ENCODE measurements at regions not wholly inside any gene's neighbourhood (a gene's known extent, or its start where the extent isn't known, plus 50 kb on each side); places are given as distances from the start of the nearest gene placed in this dataset.
"Not testable (repeated sequence)": the region's sequence is repeated elsewhere in the genome, so short reads cannot be mapped to it uniquely, and the experiment has no call there.

DNA sequence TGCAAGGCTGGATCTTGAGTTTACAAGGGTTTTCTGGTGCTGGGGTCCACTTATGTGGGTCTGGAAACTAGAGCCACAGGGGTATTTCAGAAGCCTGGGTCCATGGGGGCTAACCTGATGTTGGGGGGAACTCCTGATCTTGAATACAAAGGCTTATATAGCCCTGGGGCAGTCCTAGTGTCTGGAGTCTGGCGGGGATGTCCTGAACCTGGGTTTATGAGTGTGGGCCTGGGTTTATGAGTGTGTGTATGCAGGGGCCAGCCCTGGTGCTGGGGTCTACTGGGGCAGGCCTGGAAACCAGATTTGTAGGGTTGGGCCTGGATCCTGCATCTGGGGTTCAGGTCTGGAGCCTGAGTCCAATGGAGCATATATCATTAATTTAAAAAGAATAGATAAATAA, 146.5 kb upstream of the C1GALT1 start:
- CTCF ChIA-PET, result interaction anchor here (0.5 kb wide), 1 partner anchor 106 kb away, joined by 3 read pairs; no protein-coding TSS in a partner anchor
- intact Hi-C loops (cut with micrococcal nuclease; ENCODE audit: unreplicated experiment), result no loop called here
- TF ChIP-seq, protein P1, sequence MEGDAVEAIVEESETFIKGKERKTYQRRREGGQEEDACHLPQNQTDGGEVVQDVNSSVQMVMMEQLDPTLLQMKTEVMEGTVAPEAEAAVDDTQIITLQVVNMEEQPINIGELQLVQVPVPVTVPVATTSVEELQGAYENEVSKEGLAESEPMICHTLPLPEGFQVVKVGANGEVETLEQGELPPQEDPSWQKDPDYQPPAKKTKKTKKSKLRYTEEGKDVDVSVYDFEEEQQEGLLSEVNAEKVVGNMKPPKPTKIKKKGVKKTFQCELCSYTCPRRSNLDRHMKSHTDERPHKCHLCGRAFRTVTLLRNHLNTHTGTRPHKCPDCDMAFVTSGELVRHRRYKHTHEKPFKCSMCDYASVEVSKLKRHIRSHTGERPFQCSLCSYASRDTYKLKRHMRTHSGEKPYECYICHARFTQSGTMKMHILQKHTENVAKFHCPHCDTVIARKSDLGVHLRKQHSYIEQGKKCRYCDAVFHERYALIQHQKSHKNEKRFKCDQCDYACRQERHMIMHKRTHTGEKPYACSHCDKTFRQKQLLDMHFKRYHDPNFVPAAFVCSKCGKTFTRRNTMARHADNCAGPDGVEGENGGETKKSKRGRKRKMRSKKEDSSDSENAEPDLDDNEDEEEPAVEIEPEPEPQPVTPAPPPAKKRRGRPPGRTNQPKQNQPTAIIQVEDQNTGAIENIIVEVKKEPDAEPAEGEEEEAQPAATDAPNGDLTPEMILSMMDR (IDR thresholded peaks at IDR 0.05; ENCODE audit: unreplicated experiment), result no peak
- BruUV-seq (replicated peaks), result no TSS peak
- DNase-seq, result no peak
- no peak overlapping the region for H3K4me3 Mint-ChIP-seq (ENCODE audit: low read depth, unreplicated experiment)
- H3K4me1 Mint-ChIP-seq (ENCODE audit: low read depth, unreplicated experiment), result no peaks in the 10 kb centered on the region
- no peaks in the 10 kb centered on the region for H3K27me3 Mint-ChIP-seq (ENCODE audit: unreplicated experiment)
- no peaks in the 10 kb centered on the region for H3K36me3 Mint-ChIP-seq (ENCODE audit: insufficient read depth, unreplicated experiment)
- no peaks in the 10 kb centered on the region for H3K9me3 Mint-ChIP-seq (ENCODE audit: low read depth, unreplicated experiment)
- H3K27ac Mint-ChIP-seq (ENCODE audit: unreplicated experiment), result no peak overlapping the region

DNA sequence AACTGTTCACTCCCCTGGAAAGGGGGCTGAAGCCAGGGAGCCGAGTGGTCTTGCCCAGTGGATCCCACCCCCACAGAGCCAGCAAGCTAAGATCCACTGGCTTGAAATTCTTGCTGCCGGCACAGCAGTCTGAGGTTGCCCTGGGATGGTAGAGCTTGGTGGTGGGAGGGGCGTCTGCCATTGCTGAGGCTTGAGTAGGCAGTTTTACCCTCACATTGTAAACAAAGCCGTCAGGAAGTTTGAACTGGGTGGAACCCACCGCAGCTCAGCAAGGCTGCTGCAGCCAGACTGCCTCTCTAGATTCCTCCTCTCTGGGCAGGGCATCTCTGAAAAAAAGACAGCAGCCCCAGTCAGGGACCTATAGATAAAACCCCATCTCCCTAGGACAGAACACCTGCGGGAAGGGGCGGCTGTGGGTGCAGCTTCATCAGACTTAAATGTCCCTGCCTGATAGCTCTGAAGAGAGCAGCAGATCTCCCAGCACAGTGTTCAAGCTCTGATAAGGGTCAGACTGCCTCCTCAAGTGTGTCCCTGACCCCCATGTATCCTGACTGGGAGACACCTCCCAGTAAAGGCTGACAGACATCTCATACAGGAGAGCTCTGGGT, 140.0 kb upstream of the C1GALT1 start:
- H3K27ac Mint-ChIP-seq (ENCODE audit: unreplicated experiment); H3K9me3 Mint-ChIP-seq (ENCODE audit: low read depth, unreplicated experiment); DNase-seq; H3K27me3 Mint-ChIP-seq (ENCODE audit: unreplicated experiment); H3K4me1 Mint-ChIP-seq (ENCODE audit: low read depth, unreplicated experiment); intact Hi-C loops (cut with micrococcal nuclease; ENCODE audit: unreplicated experiment); H3K4me3 Mint-ChIP-seq (ENCODE audit: low read depth, unreplicated experiment); BruUV-seq (replicated peaks); H3K36me3 Mint-ChIP-seq (ENCODE audit: insufficient read depth, unreplicated experiment): not testable (repeated sequence)
- CTCF ChIA-PET, result interaction anchor here (0.7 kb wide), 1 partner anchor 127 kb away, joined by 4 read pairs; no protein-coding TSS in a partner anchor

DNA sequence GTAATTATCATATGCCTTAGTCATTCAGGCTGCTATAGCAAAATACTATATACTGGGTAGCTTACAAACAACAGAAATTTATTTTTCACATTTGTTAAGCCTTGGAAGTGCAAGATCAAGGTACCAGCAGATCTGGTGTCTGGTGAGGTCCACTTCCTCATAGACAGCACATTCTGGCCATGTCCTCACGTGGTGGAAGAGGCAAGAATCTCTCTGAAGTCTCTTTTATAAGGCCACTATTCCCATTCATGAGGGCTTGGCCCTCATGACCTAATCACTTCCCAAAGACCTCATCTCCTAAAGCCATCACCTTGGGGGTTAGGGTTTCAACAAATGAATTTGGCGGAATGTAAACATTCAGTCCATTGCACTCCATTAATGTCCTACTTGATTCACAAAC, 137.5 kb upstream of the C1GALT1 start:
- H3K27ac Mint-ChIP-seq (ENCODE audit: unreplicated experiment), result no peak overlapping the region
- H3K36me3 Mint-ChIP-seq (ENCODE audit: insufficient read depth, unreplicated experiment), result no peaks in the 10 kb centered on the region
- H3K27me3 Mint-ChIP-seq (ENCODE audit: unreplicated experiment), result no peaks in the 10 kb centered on the region
- no peak overlapping the region for H3K4me3 Mint-ChIP-seq (ENCODE audit: low read depth, unreplicated experiment)
- BruUV-seq (replicated peaks), result no TSS peak
- no peaks in the 10 kb centered on the region for H3K4me1 Mint-ChIP-seq (ENCODE audit: low read depth, unreplicated experiment)
- CTCF ChIA-PET, result no interaction called here
- no peak for DNase-seq
- H3K9me3 Mint-ChIP-seq (ENCODE audit: low read depth, unreplicated experiment), result peaks cover 4% of the 10 kb centered on the region
- intact Hi-C loops (cut with micrococcal nuclease; ENCODE audit: unreplicated experiment), result no loop called here
- TF ChIP-seq, protein P1 (IDR thresholded peaks at IDR 0.05; ENCODE audit: unreplicated experiment), result no peak

DNA sequence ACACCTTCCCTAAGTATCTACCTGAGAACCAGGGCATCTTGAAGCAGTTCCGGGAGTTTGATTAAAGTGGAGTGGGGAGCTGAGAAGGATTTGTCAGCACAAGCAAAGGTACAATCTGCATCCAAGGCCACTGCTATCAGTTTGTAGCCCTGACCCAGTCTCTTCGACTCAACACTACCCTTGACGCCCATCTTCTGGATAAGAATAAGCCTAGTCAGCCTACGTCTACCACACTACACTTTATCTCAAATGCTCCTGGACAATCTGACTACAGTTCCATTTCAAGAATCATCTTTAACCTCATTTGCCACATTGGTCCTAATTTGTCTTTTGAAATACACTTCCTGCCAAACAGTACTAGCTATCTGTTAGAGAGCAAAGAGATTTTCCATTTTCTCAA, 134.1 kb upstream of the C1GALT1 start:
- Mint-ChIP-seq H3K27ac (ENCODE audit: unreplicated experiment) (no peak overlapping the region), H3K4me3 (ENCODE audit: low read depth, unreplicated experiment) (no peak overlapping the region), H3K4me1 (ENCODE audit: low read depth, unreplicated experiment) (no peaks in the 10 kb centered on the region), H3K9me3 (ENCODE audit: low read depth, unreplicated experiment) (peaks cover 4% of the 10 kb centered on the region), H3K36me3 (ENCODE audit: insufficient read depth, unreplicated experiment) (no peaks in the 10 kb centered on the region), H3K27me3 (ENCODE audit: unreplicated experiment) (no peaks in the 10 kb centered on the region)
- intact Hi-C loops (cut with micrococcal nuclease; ENCODE audit: unreplicated experiment), result no loop called here
- TF ChIP-seq, protein P1 (IDR thresholded peaks at IDR 0.05; ENCODE audit: unreplicated experiment), result no peak
- no peak for DNase-seq
- CTCF ChIA-PET, result no interaction called here
- no TSS peak for BruUV-seq (replicated peaks)

DNA sequence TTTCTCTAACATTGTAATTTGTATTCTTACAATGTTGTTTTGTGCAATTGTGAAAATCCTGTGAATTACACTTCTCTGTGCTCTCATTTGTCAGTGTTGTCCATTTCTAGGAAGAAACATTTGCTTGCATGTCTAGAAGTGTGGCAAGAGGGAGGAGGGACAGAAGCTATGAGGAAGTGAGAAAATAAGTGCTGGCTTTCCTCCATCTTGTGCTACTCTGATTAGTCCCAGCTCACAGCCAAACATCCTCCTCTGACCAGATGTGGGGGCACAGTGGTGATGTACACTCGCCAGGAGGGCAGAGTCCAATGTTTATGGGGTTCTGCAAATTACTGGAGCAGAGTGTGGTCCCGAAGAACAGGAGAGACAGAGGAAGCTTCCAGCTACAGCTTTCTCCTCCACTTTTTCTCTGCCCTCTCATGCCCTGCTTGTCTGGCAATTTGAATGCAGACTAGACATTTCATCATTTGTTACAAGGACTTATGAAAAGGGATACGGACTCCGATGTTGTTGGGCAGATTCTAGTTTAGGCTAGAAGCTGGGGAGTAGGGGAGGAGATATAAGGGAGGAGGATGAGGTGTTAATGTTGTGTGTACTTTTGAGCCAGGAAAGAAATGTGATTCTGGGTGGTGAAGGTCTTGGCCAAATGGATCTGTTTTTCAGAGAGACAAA, 131.0 kb upstream of the C1GALT1 start:
- Mint-ChIP-seq H3K4me1 (ENCODE audit: low read depth, unreplicated experiment) (no peaks in the 10 kb centered on the region), H3K27me3 (ENCODE audit: unreplicated experiment) (no peaks in the 10 kb centered on the region), H3K4me3 (ENCODE audit: low read depth, unreplicated experiment) (no peak overlapping the region), H3K9me3 (ENCODE audit: low read depth, unreplicated experiment) (peaks cover 2% of the 10 kb centered on the region), H3K27ac (ENCODE audit: unreplicated experiment) (no peak overlapping the region), H3K36me3 (ENCODE audit: insufficient read depth, unreplicated experiment) (no peaks in the 10 kb centered on the region)
- TF ChIP-seq, protein P1 (IDR thresholded peaks at IDR 0.05; ENCODE audit: unreplicated experiment), result no peak
- BruUV-seq (replicated peaks), result no TSS peak
- intact Hi-C loops (cut with micrococcal nuclease; ENCODE audit: unreplicated experiment), result no loop called here
- CTCF ChIA-PET, result interaction anchor here (0.6 to 1.4 kb wide), 3 partner anchors 15 to 131 kb away, joined by 3 to 4 read pairs (median 3); partner anchors contain the start of gene C1GALT1
- no peak for DNase-seq

Measured in Calu3 (cell line).